Cardiac fibroblast (primary cell): ENCODE measurements at regions not wholly inside any gene's neighbourhood (a gene's known extent, or its start where the extent isn't known, plus 50 kb on each side); places are given as distances from the start of the nearest gene placed in this dataset.

Source experiments
- DNase-seq, 2 donors: peaks; one replicate each; pipeline versions ENCODE4 v3.0.0 to v3.0.0-alpha.2; 2010; ENCODE audit warnings: low read depth in 2 of 2
- H3K4me3 ChIP-seq, 2 donors: replicated peaks in 1 of 2; 1 replicate in 1 of 2; 2 replicates in 1 of 2; pipeline ENCODE4 v1.5.1; 2011; ENCODE audit warnings: low read depth in 2 of 2, low read length in 2 of 2, mild to moderate bottlenecking in 2 of 2, moderate library complexity in 1 of 2
- TF ChIP-seq, protein P1 (sequence below): IDR thresholded peaks from one replicate; pipeline ENCODE4 v1.5.1; 2011; ENCODE audit warnings: low read depth, mild to moderate bottlenecking, low read length, inconsistent platforms

DNA sequence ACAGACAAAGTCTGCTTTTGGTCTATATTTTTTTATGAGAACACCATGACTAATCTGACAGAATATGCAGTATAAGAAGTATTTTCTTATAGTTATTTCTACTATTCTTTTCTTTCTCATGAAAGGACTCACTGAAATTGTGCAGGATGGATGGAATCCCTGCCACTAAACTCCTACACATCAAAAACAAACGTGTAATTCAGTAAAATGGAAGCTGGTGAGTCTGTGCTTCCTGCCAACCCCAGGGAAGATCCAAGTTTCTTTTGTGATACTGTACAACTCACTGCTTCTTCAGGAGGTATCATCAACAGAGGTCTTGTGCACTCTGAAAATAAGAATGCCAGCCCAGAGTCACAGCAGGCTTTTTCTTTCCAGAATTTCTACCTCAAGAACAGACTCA is 241.2 kb downstream of the MRPL39 start:
- DNase-seq = peak in 1 of 2 donors; percentile 9
- H3K4me3 ChIP-seq = no peak overlapping the region
- TF ChIP-seq, protein P1, sequence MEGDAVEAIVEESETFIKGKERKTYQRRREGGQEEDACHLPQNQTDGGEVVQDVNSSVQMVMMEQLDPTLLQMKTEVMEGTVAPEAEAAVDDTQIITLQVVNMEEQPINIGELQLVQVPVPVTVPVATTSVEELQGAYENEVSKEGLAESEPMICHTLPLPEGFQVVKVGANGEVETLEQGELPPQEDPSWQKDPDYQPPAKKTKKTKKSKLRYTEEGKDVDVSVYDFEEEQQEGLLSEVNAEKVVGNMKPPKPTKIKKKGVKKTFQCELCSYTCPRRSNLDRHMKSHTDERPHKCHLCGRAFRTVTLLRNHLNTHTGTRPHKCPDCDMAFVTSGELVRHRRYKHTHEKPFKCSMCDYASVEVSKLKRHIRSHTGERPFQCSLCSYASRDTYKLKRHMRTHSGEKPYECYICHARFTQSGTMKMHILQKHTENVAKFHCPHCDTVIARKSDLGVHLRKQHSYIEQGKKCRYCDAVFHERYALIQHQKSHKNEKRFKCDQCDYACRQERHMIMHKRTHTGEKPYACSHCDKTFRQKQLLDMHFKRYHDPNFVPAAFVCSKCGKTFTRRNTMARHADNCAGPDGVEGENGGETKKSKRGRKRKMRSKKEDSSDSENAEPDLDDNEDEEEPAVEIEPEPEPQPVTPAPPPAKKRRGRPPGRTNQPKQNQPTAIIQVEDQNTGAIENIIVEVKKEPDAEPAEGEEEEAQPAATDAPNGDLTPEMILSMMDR = no peak

DNA sequence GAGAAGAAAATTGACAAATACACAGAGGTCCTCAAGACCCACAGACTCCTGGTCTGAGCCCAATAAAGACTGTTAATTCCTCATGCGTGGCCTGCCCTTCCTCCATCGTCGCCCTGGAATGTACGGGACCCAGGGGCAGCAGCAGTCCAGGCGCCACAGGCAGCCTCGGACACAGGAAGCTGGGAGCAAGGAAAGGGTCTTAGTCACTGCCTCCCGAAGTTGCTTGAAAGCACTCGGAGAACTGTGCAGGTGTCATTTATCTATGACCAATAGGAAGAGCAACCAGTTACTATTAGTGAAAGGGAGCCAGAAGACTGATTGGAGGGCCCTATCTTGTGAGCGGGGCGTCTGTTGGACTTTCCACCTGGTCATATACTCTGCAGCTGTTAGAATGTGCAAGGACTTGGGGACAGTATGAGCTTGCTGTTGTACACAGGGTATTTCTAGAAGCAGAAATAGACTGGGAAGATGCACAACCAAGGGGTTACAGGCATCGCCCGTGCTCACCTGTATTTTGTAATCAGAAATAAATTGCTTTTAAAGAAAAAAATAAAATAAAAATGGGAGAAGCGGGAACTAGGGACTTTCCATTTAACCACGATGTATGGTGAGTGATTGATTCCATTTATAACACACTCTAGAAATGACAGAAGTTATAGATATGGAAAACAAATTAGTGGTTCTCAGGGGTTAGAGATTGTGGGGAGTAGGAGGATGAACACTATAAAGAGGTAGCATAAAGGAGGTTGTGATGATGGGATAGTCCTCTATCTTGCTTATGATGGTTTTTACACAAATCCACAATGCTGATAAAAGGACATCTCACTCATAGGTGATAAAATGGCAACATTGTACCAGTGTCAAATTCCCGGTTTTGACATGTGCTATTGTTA is 244.7 kb downstream of the MRPL39 start:
- no peak overlapping the region for H3K4me3 ChIP-seq
- no peak for DNase-seq
- TF ChIP-seq, protein P1 = no peak

DNA sequence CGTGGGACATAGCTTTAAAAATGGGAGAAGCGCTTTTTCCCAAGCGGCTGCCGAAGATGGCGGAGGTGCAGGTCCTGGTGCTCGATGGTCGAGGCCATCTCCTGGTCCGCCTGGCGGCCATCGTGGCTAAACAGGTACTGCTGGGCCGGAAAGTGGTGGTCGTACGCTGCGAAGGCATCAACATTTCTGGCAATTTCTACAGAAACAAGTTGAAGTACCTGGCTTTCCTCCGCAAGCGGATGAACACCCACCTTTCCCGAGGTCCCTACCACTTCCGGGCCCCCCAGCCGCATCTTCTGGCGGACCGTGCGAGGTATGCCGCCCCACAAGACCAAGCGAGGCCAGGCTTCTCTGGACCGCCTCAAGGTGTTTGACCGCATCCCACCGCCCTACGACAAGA is 245.5 kb downstream of the MRPL39 start:
- no peak overlapping the region for H3K4me3 ChIP-seq
- TF ChIP-seq, protein P1 = no peak
- DNase-seq = no peak

DNA sequence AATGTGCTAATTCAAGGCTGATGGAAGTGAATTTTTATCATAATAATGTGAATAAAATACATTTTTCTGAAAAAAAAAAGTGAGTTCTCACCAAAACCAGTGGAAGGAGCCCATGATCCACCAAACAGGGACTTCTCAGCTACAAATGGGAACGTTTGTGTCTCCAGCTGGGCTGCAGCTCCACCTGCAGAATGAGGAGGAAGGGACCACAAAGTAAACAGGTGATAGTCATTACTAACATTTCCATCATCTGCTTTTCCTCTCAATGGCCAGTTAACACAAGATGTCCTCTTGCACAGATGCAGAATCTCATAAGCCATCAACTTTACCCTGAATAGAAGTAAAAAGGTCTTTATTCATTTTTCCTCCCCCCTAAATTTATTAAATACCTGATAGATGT is 246.2 kb downstream of the MRPL39 start:
- no peak for DNase-seq
- TF ChIP-seq, protein P1 = no peak

DNA sequence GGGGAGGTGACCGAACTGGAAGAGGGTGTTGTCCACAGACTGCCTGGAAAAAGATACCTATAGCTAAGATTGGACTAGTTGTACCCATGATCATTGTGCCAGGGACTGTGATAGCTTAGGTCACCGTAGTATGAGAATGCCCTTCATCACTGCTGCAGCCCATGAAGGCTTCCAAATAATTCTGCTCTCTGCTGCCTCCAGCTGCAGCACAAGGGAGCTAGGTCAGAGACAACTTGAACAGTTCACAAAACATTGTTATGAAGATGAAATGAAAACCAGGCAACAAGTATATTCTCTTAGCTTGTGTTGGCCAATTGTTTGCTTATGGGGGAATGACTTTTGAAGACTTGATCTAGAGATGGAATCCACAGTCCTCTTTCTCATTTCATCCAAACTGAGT is 246.7 kb downstream of the MRPL39 start:
- no peak overlapping the region for H3K4me3 ChIP-seq
- DNase-seq = no peak
- TF ChIP-seq, protein P1 = peak; percentile 34

More for the DNA sequence above, 246.2 kb downstream of the MRPL39 start:
- no peak overlapping the region for H3K4me3 ChIP-seq

DNA sequence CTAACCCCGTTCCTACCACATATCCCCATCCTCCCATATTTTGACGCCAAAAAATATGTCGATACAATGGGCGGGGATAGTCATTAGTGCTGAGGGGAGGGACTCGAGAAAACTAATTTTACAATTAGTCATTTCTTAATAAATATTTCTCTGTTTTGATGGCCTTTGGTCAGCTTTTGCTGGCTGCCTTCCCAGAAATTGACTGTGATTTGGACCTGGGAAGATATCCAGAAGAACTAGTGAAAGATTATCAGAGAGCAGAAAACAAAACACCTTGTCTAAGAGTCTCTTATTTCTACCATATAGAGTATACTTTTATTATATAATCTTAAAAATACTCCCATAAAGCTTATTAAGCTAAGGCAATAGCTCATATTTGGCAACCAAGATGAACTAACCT is 247.6 kb downstream of the MRPL39 start:
- TF ChIP-seq, protein P1 = no peak
- DNase-seq = no peak
- no peak overlapping the region for H3K4me3 ChIP-seq
